Stimulated activated CD8-positive, alpha-beta memory T cell treated with anti-CD3 and anti-CD28 coated beads, Interleukin-12 subunit alpha, Interleukin-12 subunit beta, amount 100 ng/mL, for 24 hours (primary cell): ENCODE measurements at regions not wholly inside any gene's neighbourhood (a gene's known extent, or its start where the extent isn't known, plus 50 kb on each side); places are given as distances from the start of the nearest gene placed in this dataset.
"Not testable (repeated sequence)": the region's sequence is repeated elsewhere in the genome, so short reads cannot be mapped to it uniquely, and the experiment has no call there.

ENCODE experiments used
- DNase-seq: peaks from one replicate; pipeline ENCODE4 v3.0.0-alpha.2; 2020; ENCODE audit errors: extremely low read depth

- DNase-seq: no peak
Measured at GRCh38 chr6:4677011-4677750, 99.0 kb upstream of the CDYL start.

- DNase-seq: no peak
Measured at GRCh38 chr6:4676016-4676415, 100.2 kb upstream of the CDYL start.

GRCh38 chr6:4675121-4675520, 101.1 kb upstream of the CDYL start:
- DNase-seq: no peak

- DNase-seq: no peak
Measured at GRCh38 chr6:4673861-4674260, 102.3 kb upstream of the CDYL start.

GRCh38 chr6:4672772-4673171, 103.4 kb upstream of the CDYL start:
- no peak for DNase-seq

- no peak for DNase-seq
Measured at GRCh38 chr6:4671587-4672115, 104.6 kb upstream of the CDYL start.

- DNase-seq: no peak
Measured at GRCh38 chr6:4670824-4671409, 105.3 kb upstream of the CDYL start.

GRCh38 chr6:4670290-4670689, 105.9 kb upstream of the CDYL start:
- DNase-seq: no peak

GRCh38 chr6:4668271-4669179, 107.7 kb upstream of the CDYL start:
- DNase-seq: no peak

- DNase-seq: no peak
Measured at GRCh38 chr6:4667591-4667990, 108.6 kb upstream of the CDYL start.

- DNase-seq: no peak
Measured at GRCh38 chr6:4666886-4667513, 109.2 kb upstream of the CDYL start.

- DNase-seq: no peak
Measured at GRCh38 chr6:4665489-4666417, 110.5 kb upstream of the CDYL start.

- no peak for DNase-seq
Measured at GRCh38 chr6:4664911-4665310, 111.3 kb upstream of the CDYL start.

GRCh38 chr6:4664117-4664626, 112.0 kb upstream of the CDYL start:
- no peak for DNase-seq

- no peak for DNase-seq
Measured at GRCh38 chr6:4662886-4663285, 113.3 kb upstream of the CDYL start.

- DNase-seq: no peak
Measured at GRCh38 chr6:4661391-4661790, 114.8 kb upstream of the CDYL start.

- no peak for DNase-seq
Measured at GRCh38 chr6:4660377-4661321, 115.6 kb upstream of the CDYL start.

- DNase-seq: not testable (repeated sequence)
Measured at GRCh38 chr6:4659719-4660118, 116.5 kb upstream of the CDYL start.

- DNase-seq: no peak
Measured at GRCh38 chr6:4658486-4658885, 117.7 kb upstream of the CDYL start.
